IPS-20b (cell line): ENCODE measurements at regions not wholly inside any gene's neighbourhood (a gene's known extent, or its start where the extent isn't known, plus 50 kb on each side); places are given as distances from the start of the nearest gene placed in this dataset.

Experiments used
- H3K27ac ChIP-seq: one replicate; pipeline ENCODE4 v1.5.1; 2013; ENCODE audit warnings: low read length
- H3K27me3 ChIP-seq: 2 replicates; pipeline ENCODE4 v1.6.1; 2013; ENCODE audit warnings: mild to moderate bottlenecking, low read length, inconsistent platforms; ENCODE audit not compliant: insufficient read depth
- H3K36me3 ChIP-seq: 2 replicates; pipeline ENCODE4 v1.6.1; 2013; ENCODE audit warnings: low read depth, mild to moderate bottlenecking, inconsistent platforms, low read length, moderate library complexity; ENCODE audit not compliant: insufficient read depth
- H3K4me1 ChIP-seq: 2 replicates; pipeline ENCODE4 v1.6.1; 2013; ENCODE audit warnings: mild to moderate bottlenecking, control low read depth, inconsistent platforms, low read length, moderate library complexity; ENCODE audit not compliant: insufficient read depth
- H3K4me3 ChIP-seq: 2 replicates; pipeline ENCODE4 v1.5.1; 2013; ENCODE audit warnings: mild to moderate bottlenecking, low read length, inconsistent platforms
- H3K9ac ChIP-seq: 2 replicates; pipeline ENCODE4 v1.6.1; 2013; ENCODE audit warnings: low read depth, mild to moderate bottlenecking, inconsistent platforms, low read length, moderate library complexity
- H3K9me3 ChIP-seq: 2 replicates; pipeline ENCODE4 v1.6.1; 2013; ENCODE audit warnings: mild to moderate bottlenecking, low read depth, low read length, inconsistent platforms; ENCODE audit not compliant: insufficient read depth

DNA sequence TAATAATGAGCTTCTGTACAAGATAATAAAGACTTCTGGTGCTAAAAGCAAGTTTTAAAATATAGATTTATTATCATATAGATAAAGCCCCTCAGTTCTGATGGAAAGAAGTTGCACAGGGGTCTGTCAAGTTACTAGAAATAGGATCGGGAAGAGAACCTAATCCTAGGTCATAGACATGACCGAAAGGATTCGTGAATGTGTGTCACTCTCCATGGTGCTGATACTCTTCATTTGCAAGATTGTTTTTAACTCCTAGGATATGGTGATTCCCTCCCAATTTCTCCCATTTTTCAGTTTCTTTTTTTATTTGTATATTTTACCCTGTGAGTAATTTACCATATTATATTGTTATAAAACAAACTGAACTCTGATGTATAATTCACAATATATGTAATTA, 58.9 kb upstream of the CTNNA2 start:
- no peaks in the 10 kb centered on the region for H3K27me3 ChIP-seq
- H3K27ac ChIP-seq, result no peak overlapping the region
- H3K4me3 ChIP-seq, result no peak overlapping the region
- H3K9me3 ChIP-seq, result no peaks in the 10 kb centered on the region
- H3K4me1 ChIP-seq, result peaks cover 10% of the 10 kb centered on the region; the same call in 1 of the 2 replicates
- H3K9ac ChIP-seq, result no peak overlapping the region
- H3K36me3 ChIP-seq, result no peaks in the 10 kb centered on the region

GRCh38 chr2:79452651-79453050, 60.2 kb upstream of the CTNNA2 start:
- no peak overlapping the region for H3K9ac ChIP-seq
- H3K36me3 ChIP-seq, result no peaks in the 10 kb centered on the region
- H3K4me3 ChIP-seq, result no peak overlapping the region
- H3K27ac ChIP-seq, result no peak overlapping the region
- H3K4me1 ChIP-seq, result peaks cover 16% of the 10 kb centered on the region; the same call in 1 of the 2 replicates
- no peaks in the 10 kb centered on the region for H3K27me3 ChIP-seq
- H3K9me3 ChIP-seq, result no peaks in the 10 kb centered on the region

- Histone ChIP-seq H3K9me3 (no peaks in the 10 kb centered on the region), H3K36me3 (no peaks in the 10 kb centered on the region), H3K27me3 (no peaks in the 10 kb centered on the region), H3K9ac (no peak overlapping the region), H3K4me1 (peaks cover 23% of the 10 kb centered on the region), H3K4me3 (no peak overlapping the region), H3K27ac (no peak overlapping the region)
Observed at GRCh38 chr2:79447463-79447862, 65.4 kb upstream of the CTNNA2 start.

DNA sequence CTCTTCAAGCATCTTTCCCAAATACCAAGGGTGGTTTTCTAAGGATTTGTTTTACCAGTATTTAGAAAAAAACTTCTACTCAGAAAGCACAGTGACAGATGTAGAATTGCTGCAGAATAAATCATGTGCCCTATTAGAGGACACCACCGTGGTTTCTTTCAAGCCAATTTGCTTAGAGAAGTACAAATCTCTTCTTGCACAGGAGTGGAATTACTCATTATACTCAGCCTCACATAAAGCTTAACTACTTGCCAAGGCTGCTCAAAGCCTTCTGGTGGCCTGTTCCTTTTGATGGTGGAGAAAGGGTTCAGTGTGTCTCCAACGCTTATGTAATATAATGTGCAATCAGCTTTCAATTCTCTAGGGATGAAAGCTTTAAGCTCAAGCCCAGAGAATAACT, 66.5 kb upstream of the CTNNA2 start:
- Histone ChIP-seq H3K27ac (no peak overlapping the region), H3K9me3 (no peaks in the 10 kb centered on the region), H3K4me3 (no peak overlapping the region), H3K4me1 (peaks cover 23% of the 10 kb centered on the region), H3K27me3 (no peaks in the 10 kb centered on the region), H3K36me3 (no peaks in the 10 kb centered on the region), H3K9ac (no peak overlapping the region)

DNA sequence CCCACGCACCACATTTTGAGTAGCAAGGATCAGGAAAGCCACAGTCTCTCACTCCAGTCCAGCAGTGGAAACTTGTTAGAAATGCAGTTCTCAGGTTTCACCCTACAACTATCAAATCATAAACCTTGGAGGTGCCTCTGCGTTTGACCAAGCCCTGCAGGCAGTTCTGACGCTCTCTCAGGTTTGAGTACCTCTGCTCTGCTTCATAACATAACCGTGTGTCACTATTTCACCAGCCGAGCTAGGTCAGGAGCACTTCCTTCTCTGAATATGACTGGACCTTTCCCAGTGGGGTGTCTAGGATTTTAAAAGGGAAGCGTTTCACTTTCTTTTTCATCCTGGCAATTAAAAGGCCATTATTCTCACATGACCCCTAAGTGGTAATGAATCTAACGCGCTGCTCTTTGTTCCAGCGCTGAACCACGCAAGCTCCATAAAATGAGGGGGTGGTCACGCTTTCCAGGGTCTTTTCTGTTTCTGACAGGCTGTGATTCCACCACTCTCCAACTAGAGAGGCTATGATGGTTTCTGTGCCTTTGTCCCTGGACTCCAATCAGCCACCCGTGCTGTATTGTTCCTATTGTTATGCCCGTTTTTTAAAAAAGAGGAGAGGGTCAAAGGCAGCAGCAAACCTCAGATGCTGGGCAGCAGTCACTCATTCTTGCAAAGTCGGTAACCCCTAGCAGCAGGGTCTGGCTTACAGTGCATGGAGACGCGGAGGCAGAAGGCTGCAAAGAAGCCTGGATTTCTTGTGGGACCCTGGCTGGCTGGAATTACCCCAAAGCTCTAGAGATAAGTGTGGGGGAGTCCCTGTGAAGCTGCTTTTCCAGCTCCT, 75.2 kb upstream of the CTNNA2 start:
- Histone ChIP-seq H3K36me3 (no peaks in the 10 kb centered on the region), H3K4me3 (peak overlapping the region; percentile 33; the same call in 1 of the 2 replicates), H3K27ac (no peak overlapping the region), H3K27me3 (no peaks in the 10 kb centered on the region), H3K9me3 (no peaks in the 10 kb centered on the region), H3K9ac (peak overlapping the region; percentile 39; the same call in 1 of the 2 replicates), H3K4me1 (peaks cover 15% of the 10 kb centered on the region; the same call in 1 of the 2 replicates)

- peaks cover 15% of the 10 kb centered on the region; the same call in 1 of the 2 replicates for H3K4me1 ChIP-seq
- H3K27me3 ChIP-seq, result no peaks in the 10 kb centered on the region
- H3K9ac ChIP-seq, result no peak overlapping the region
- H3K9me3 ChIP-seq, result no peaks in the 10 kb centered on the region
- no peaks in the 10 kb centered on the region for H3K36me3 ChIP-seq
- no peak overlapping the region for H3K27ac ChIP-seq
- no peak overlapping the region for H3K4me3 ChIP-seq
Observed at GRCh38 chr2:79434362-79434761, 78.5 kb upstream of the CTNNA2 start.

DNA sequence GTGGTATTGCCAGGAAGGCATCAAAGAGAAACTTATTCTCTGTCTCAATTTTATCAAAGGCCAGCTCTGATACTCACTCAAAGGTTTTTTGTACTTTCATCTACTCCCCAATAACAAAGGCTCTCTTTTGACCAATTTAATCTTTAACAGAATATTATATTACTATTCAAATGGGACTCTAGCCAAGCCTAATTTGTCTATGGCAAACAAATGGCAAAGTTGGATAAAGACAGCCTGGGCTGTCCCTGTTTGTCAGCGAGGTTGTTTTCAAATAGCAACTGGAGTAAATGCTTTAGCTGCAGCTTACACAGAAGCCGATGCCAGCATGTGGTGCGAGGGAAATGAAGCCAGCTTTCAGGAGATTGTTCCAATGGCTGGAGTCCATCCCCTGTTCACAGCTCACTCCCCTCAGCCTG, 80.1 kb upstream of the CTNNA2 start:
- Histone ChIP-seq H3K9ac (no peak overlapping the region), H3K27me3 (no peaks in the 10 kb centered on the region), H3K4me3 (no peak overlapping the region), H3K9me3 (no peaks in the 10 kb centered on the region), H3K4me1 (peaks cover 15% of the 10 kb centered on the region; the same call in 1 of the 2 replicates), H3K27ac (no peak overlapping the region), H3K36me3 (no peaks in the 10 kb centered on the region)

DNA sequence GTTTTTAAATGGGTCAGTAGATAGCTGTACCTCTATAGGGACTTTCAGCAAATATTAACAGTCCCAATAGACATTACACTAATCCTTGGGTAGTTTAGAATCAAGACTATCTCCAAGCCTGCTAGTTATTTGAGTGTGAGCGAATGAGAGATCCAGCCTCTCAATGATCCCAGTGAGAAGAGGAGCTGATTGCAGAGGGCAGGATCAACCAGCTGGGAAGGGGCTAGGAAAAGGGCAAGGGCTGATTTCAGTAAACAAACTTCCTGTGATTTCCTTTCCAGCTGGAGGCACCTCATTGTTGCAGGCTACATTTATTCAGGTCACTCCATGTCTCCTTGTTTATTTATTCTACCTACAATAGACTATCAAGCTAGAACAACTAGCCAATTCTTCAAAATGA, 84.1 kb upstream of the CTNNA2 start:
- H3K4me3 ChIP-seq, result no peak overlapping the region
- H3K9me3 ChIP-seq, result no peaks in the 10 kb centered on the region
- no peak overlapping the region for H3K9ac ChIP-seq
- no peaks in the 10 kb centered on the region for H3K27me3 ChIP-seq
- peaks cover 8% of the 10 kb centered on the region; the same call in 1 of the 2 replicates for H3K4me1 ChIP-seq
- no peak overlapping the region for H3K27ac ChIP-seq
- no peaks in the 10 kb centered on the region for H3K36me3 ChIP-seq

DNA sequence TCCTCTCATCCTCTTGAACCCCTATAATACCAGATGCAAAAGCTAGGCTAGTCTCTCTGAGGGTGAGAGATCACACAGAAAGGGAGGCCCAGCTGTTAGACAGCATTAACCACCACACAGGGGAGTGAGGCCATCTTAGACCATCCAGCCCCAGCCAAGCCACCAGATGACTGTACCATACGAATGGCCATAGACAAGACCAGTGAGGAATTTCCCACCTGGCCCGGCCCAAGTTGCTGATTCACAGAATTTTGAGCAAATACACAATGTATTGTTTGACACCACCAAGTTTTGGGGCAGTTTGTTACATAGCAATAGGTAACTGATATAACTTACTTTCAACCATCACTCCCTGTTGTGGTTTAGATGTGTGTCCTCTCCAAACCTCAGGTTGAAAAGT, 98.2 kb upstream of the CTNNA2 start:
- H3K4me1 ChIP-seq, result no peaks in the 10 kb centered on the region
- H3K4me3 ChIP-seq, result no peak overlapping the region
- no peak overlapping the region for H3K27ac ChIP-seq
- H3K27me3 ChIP-seq, result no peaks in the 10 kb centered on the region
- no peaks in the 10 kb centered on the region for H3K36me3 ChIP-seq
- H3K9ac ChIP-seq, result no peak overlapping the region
- peaks cover 5% of the 10 kb centered on the region; the same call in 1 of the 2 replicates for H3K9me3 ChIP-seq

DNA sequence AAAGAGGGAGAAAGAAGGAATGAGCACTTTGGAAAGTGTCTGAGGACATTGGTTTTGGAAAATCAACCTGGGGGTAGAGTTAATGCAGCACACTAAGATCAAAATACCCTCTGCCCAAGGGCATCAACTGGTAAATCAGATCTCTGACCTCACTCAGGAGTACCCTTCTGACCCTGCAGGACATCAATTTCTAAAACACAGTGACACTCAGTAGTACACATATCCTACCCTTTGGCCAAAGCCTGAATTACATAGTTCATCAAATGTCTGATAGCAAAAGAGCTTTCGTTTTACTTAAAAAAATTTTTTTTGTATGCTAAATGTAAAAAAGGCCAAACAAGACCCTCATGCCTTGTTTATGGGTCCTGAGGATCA, 118.4 kb upstream of the CTNNA2 start:
- Histone ChIP-seq H3K9ac (no peak overlapping the region), H3K9me3 (no peaks in the 10 kb centered on the region; the same call in 1 of the 2 replicates), H3K4me3 (no peak overlapping the region), H3K27me3 (no peaks in the 10 kb centered on the region), H3K36me3 (no peaks in the 10 kb centered on the region), H3K4me1 (peaks cover 9% of the 10 kb centered on the region; the same call in 1 of the 2 replicates), H3K27ac (no peak overlapping the region)

GRCh38 chr2:79393806-79394484, 118.9 kb upstream of the CTNNA2 start:
- Histone ChIP-seq H3K27me3 (no peaks in the 10 kb centered on the region), H3K4me1 (peaks cover 9% of the 10 kb centered on the region; the same call in 1 of the 2 replicates), H3K9ac (no peak overlapping the region), H3K27ac (no peak overlapping the region), H3K4me3 (no peak overlapping the region), H3K9me3 (no peaks in the 10 kb centered on the region; the same call in 1 of the 2 replicates), H3K36me3 (no peaks in the 10 kb centered on the region)
